SK-N-SH treated with all-trans-retinoic acid at 6 μM for 48 hours (cell line): ENCODE measurements at regions not wholly inside any gene's neighbourhood (a gene's known extent, or its start where the extent isn't known, plus 50 kb on each side); places are given as distances from the start of the nearest gene placed in this dataset.

Source experiments
- ARNTL ChIP-seq: fragments of 450-650 bp; formaldehyde crosslinking; IDR thresholded peaks from 2 replicates; pipeline ENCODE4 v1.5.0; 2020; ENCODE audit warnings: low read depth, mild to moderate bottlenecking, moderate library complexity, borderline replicate concordance
- BACH2 ChIP-seq: fragments of 250-450 bp; sonication (Bioruptor Pico); IDR thresholded peaks from 2 replicates; pipeline ENCODE4 v1.9.0; 2021; ENCODE audit warnings: mild to moderate bottlenecking, borderline replicate concordance
- GLIS3 ChIP-seq: fragments of 250-450 bp; sonication (Bioruptor Pico); IDR thresholded peaks from 2 replicates; pipeline ENCODE4 v1.5.0; 2020; ENCODE audit warnings: mild to moderate bottlenecking, moderate library complexity
- ISL1 ChIP-seq: fragments of 250-450 bp; sonication (Bioruptor Pico); IDR thresholded peaks from 2 replicates; pipeline ENCODE4 v2.1.2; 2022; ENCODE audit warnings: mild to moderate bottlenecking, moderate library complexity
- POU6F1 ChIP-seq: fragments of 250-450 bp; sonication (Bioruptor Pico); IDR thresholded peaks from 2 replicates; pipeline ENCODE4 v1.8.0; 2021; ENCODE audit warnings: low read depth, mild to moderate bottlenecking, moderate library complexity, borderline replicate concordance
- RARB ChIP-seq: fragments of 250-450 bp; sonication (Bioruptor Pico); IDR thresholded peaks from 2 replicates; pipeline ENCODE4 v1.8.0; 2021; ENCODE audit warnings: mild to moderate bottlenecking, moderate library complexity
- TOX ChIP-seq: fragments of 250-450 bp; sonication (Bioruptor Pico); IDR thresholded peaks from 2 replicates; pipeline ENCODE4 v1.8.0; 2021; ENCODE audit warnings: mild to moderate bottlenecking, moderate library complexity, borderline replicate concordance
- TSHZ2 ChIP-seq: fragments of 250-450 bp; sonication (Bioruptor Pico); IDR thresholded peaks from 2 replicates; pipeline ENCODE4 v1.5.0; 2020; ENCODE audit warnings: mild to moderate bottlenecking, moderate library complexity
- ZFP3 ChIP-seq: fragments of 250-450 bp; sonication (Bioruptor Pico); IDR thresholded peaks from 2 replicates; pipeline ENCODE4 v1.5.0; 2020; ENCODE audit warnings: mild to moderate bottlenecking, moderate library complexity
- ZNF565 ChIP-seq: fragments of 450-650 bp; formaldehyde crosslinking; conservative IDR thresholded peaks from 2 replicates; pipeline ENCODE4 v1.5.0; 2020; ENCODE audit warnings: low read depth, mild to moderate bottlenecking, moderate library complexity
- ZNF8 ChIP-seq: fragments of 450-650 bp; formaldehyde crosslinking; IDR thresholded peaks from 2 replicates; pipeline ENCODE4 v1.5.0; 2020; ENCODE audit warnings: mild to moderate bottlenecking, moderate library complexity
- TF ChIP-seq, protein P1 (sequence below): fragments of 250-450 bp; sonication (Bioruptor Pico); IDR thresholded peaks from 2 replicates; pipeline ENCODE4 v1.8.0; 2020; ENCODE audit warnings: mild to moderate bottlenecking, moderate library complexity, borderline replicate concordance
- TF ChIP-seq, protein P2 (sequence below): fragments of 250-450 bp; sonication (Bioruptor Pico); IDR thresholded peaks from 2 replicates; pipeline ENCODE4 v1.5.1; 2020; ENCODE audit warnings: low read depth, mild to moderate bottlenecking, moderate library complexity

GRCh38 chr4:178271386-178271785 lies 829.1 kb upstream of the AGA start:
- TF ChIP-seq, protein P1, sequence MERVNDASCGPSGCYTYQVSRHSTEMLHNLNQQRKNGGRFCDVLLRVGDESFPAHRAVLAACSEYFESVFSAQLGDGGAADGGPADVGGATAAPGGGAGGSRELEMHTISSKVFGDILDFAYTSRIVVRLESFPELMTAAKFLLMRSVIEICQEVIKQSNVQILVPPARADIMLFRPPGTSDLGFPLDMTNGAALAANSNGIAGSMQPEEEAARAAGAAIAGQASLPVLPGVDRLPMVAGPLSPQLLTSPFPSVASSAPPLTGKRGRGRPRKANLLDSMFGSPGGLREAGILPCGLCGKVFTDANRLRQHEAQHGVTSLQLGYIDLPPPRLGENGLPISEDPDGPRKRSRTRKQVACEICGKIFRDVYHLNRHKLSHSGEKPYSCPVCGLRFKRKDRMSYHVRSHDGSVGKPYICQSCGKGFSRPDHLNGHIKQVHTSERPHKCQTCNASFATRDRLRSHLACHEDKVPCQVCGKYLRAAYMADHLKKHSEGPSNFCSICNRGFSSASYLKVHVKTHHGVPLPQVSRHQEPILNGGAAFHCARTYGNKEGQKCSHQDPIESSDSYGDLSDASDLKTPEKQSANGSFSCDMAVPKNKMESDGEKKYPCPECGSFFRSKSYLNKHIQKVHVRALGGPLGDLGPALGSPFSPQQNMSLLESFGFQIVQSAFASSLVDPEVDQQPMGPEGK (CRISPR knock-in tag) = no peak
- TF ChIP-seq BACH2 (CRISPR knock-in tag) = no peak
- no peak for TF ChIP-seq ZNF8 (CRISPR knock-in tag)
- no peak for TF ChIP-seq ARNTL (CRISPR knock-in tag)
- TF ChIP-seq RARB = no peak
- TF ChIP-seq TOX (CRISPR knock-in tag) = no peak
- TF ChIP-seq ISL1 (CRISPR knock-in tag) = no peak
- no peak for TF ChIP-seq TSHZ2 (CRISPR knock-in tag)
- TF ChIP-seq ZNF565 = no peak
- TF ChIP-seq POU6F1 (CRISPR knock-in tag) = no peak
- no peak for TF ChIP-seq ZFP3
- TF ChIP-seq, protein P2, sequence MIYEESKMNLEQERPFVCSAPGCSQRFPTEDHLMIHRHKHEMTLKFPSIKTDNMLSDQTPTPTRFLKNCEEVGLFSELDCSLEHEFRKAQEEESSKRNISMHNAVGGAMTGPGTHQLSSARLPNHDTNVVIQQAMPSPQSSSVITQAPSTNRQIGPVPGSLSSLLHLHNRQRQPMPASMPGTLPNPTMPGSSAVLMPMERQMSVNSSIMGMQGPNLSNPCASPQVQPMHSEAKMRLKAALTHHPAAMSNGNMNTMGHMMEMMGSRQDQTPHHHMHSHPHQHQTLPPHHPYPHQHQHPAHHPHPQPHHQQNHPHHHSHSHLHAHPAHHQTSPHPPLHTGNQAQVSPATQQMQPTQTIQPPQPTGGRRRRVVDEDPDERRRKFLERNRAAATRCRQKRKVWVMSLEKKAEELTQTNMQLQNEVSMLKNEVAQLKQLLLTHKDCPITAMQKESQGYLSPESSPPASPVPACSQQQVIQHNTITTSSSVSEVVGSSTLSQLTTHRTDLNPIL = no peak
- TF ChIP-seq GLIS3 (CRISPR knock-in tag) = no peak
